HL-60 (cell line): ENCODE measurements at regions not wholly inside any gene's neighbourhood (a gene's known extent, or its start where the extent isn't known, plus 50 kb on each side); places are given as distances from the start of the nearest gene placed in this dataset.

Source experiments
- DNase-seq, 2 experiments: peaks; one replicate each; pipeline ENCODE4 v3.0.0-alpha.2; 2010 to 2020; ENCODE audit warnings: low read depth in 1 of 2, low spot score in 1 of 2
- H3K27ac ChIP-seq: fragments of 250-450 bp; sonication (Bioruptor Pico); replicated peaks from 2 replicates; pipeline ENCODE4 v1.5.1; 2020; ENCODE audit warnings: mild to moderate bottlenecking, moderate library complexity
- H3K27me3 ChIP-seq: fragments of 250-450 bp; sonication (Bioruptor Pico); 2 replicates; pipeline ENCODE4 v1.5.1; 2021; ENCODE audit warnings: mild to moderate bottlenecking, moderate library complexity; ENCODE audit not compliant: insufficient read depth, poor library complexity, severe bottlenecking
- H3K4me3 ChIP-seq: replicated peaks from 2 replicates; pipeline ENCODE4 v1.5.1; 2011; ENCODE audit warnings: mild to moderate bottlenecking, control low read depth, low read length; ENCODE audit not compliant: insufficient read depth
- CTCF ChIP-seq: IDR thresholded peaks from one replicate; pipeline ENCODE4 v1.5.1; 2011; ENCODE audit warnings: low read length, control low read depth, inconsistent platforms; ENCODE audit not compliant: insufficient read depth
- GABPA ChIP-seq: IDR thresholded peaks from 2 replicates; pipeline ENCODE4 v1.6.1; 2012; ENCODE audit warnings: low read depth
- POLR2AphosphoS5 ChIP-seq: IDR thresholded peaks from 2 replicates; pipeline ENCODE4 v1.6.1; 2012; ENCODE audit warnings: low read depth
- REST ChIP-seq: IDR thresholded peaks from 2 replicates; pipeline ENCODE4 v1.6.1; 2012; ENCODE audit warnings: low read depth; ENCODE audit not compliant: insufficient replicate concordance
- SPI1 ChIP-seq: IDR thresholded peaks from 2 replicates; pipeline ENCODE4 v1.6.1; 2012; ENCODE audit warnings: low read depth, mild to moderate bottlenecking, borderline replicate concordance

- DNase-seq = no peak
- H3K27ac ChIP-seq = no peak overlapping the region
- H3K27me3 ChIP-seq = no peaks in the 10 kb centered on the region
- H3K4me3 ChIP-seq = no peak overlapping the region
- TF ChIP-seq REST (no peak), SPI1 (no peak)
Observed at GRCh38 chr2:199015072-199015471, 442.7 kb downstream of the SATB2 start.

GRCh38 chr2:199014226-199014625 lies 443.5 kb downstream of the SATB2 start:
- TF ChIP-seq REST = no peak
- TF ChIP-seq GABPA = no peak
- no peak for TF ChIP-seq POLR2AphosphoS5
- no peak for TF ChIP-seq SPI1
- TF ChIP-seq CTCF = no peak
- no peak overlapping the region for H3K27ac ChIP-seq
- no peak for DNase-seq
- no peaks in the 10 kb centered on the region for H3K27me3 ChIP-seq
- H3K4me3 ChIP-seq = no peak overlapping the region

- DNase-seq = no peak
- Histone ChIP-seq H3K27me3 (no peaks in the 10 kb centered on the region), H3K4me3 (no peak overlapping the region), H3K27ac (no peak overlapping the region)
- TF ChIP-seq SPI1 = no peak
- TF ChIP-seq GABPA = no peak
- no peak for TF ChIP-seq CTCF
- TF ChIP-seq POLR2AphosphoS5 = no peak
- no peak for TF ChIP-seq REST
Observed at GRCh38 chr2:199011908-199012307, 445.8 kb downstream of the SATB2 start.

GRCh38 chr2:198994678-198995077 lies 463.1 kb downstream of the SATB2 start:
- Histone ChIP-seq H3K4me3 (no peak overlapping the region), H3K27ac (no peak overlapping the region), H3K27me3 (no peaks in the 10 kb centered on the region)
- DNase-seq = no peak
- no peak for TF ChIP-seq POLR2AphosphoS5
- no peak for TF ChIP-seq REST
- TF ChIP-seq SPI1 = no peak
- TF ChIP-seq CTCF = no peak
- no peak for TF ChIP-seq GABPA
